ENCODE measurements at regions not wholly inside any gene's neighbourhood (a gene's known extent, or its start where the extent isn't known, plus 50 kb on each side); places are given as distances from the start of the nearest gene placed in this dataset.

GRCh38 chr2:65820454-65820853, 388.1 kb upstream of the SPRED2 start:
- no peak for DNase-seq

DNA sequence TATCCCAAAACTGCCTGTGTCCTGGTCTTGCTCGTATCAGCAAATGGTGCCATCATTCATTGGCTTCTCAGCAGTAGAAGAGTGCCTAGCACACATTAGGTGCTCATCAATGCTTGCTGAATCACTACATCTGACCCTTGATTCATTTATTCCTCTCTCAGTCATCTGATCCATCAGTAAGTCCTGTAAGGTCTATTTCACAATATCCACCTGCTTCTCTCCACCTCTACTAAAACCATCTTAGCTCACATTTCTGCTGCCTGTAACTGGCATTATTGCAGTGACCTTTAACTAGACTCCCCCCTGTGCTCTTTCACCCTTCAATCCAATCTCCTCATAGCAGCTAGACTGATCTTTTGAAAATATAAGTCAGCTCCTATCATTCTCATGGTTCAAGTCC, 387.6 kb upstream of the SPRED2 start:
- no peak for DNase-seq

GRCh38 chr2:65818873-65819451, 386.6 kb upstream of the SPRED2 start:
- DNase-seq = peak; percentile 56

- DNase-seq = no peak
Observed at GRCh38 chr2:65813631-65814173, 381.3 kb upstream of the SPRED2 start.

GRCh38 chr2:65812887-65813286, 380.5 kb upstream of the SPRED2 start:
- no peak for DNase-seq

DNA sequence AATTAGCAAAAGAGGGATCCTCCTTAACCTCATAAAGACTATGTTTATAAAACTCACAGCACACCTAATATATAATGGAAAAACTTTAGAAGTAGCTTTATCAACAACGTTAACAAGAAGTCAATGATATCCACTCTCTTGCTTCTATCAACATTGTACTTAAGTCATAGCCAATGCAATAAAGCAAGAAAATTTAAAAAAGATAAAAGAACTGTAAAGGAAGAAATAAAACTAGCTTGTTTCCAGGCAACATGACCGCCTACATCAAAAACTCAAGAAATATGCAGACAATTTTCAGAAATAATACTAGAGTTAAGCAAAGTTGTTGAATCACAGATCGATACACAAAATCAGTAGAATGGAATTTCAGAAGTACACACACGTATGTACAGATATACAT, 375.5 kb upstream of the SPRED2 start:
- no peak for DNase-seq

DNA sequence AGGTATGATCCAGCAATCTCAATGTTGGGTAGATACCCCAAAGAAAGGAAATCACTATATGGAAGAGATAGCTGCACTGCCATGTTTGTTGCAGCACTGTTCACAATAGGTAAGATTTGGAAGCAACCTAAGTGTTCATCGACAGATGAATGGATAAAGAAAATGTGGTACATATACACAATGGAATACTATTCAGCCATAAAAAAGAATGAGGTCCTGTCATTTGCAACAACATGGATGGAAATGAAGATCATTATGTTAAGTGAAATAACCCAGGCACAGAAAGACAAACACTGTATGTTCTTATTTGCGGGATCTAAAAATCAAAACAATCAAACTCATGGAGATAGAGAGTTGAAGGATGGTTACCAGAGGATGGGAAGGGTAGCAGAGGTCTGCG, 372.4 kb upstream of the SPRED2 start:
- DNase-seq = no peak

GRCh38 chr2:65802298-65802942, 370.0 kb upstream of the SPRED2 start:
- no peak for DNase-seq

GRCh38 chr2:65800998-65801397, 368.6 kb upstream of the SPRED2 start:
- DNase-seq = no peak

GRCh38 chr2:65799141-65799854, 366.9 kb upstream of the SPRED2 start:
- DNase-seq = no peak

DNA sequence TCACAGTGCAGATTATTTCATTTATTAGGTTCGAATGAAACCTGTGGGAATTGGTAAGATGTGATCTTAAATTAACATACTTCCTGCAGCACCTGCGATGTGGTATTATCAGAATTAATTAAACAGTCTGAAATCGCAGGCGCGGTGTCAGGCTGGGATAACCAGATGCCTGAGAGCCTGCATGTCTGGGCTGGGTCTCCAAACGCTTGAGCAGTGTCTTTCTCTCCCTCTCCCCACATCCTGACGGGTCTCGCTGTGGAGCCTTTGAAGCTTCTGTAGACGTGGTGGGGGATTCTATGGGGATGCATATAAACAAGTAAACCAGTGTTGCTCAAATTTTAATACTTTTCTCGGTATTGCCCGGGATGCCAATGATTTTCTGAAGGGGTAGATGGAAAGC, 366.2 kb upstream of the SPRED2 start:
- no peak for DNase-seq

DNA sequence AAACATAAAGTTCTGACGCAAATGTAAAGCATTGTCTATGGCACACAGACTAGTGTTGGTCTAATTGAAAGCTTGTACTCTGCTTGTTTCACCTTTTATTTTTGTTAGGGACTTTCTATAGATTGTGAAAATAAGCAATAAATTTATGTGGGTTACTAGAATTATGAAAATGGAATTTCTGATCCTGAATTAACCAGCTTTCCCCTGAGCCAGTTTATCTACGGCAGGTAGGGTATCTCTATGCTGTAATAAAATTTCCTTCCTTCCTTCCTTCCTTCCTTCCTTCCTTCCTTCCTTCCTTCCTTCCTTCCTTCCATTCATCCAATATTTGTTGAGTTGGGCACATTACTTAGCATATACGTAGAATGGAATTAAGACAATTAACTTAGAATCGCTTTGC, 362.6 kb upstream of the SPRED2 start:
- DNase-seq = no peak

- DNase-seq = no peak
Observed at GRCh38 chr2:65791404-65791975, 359.1 kb upstream of the SPRED2 start.

DNA sequence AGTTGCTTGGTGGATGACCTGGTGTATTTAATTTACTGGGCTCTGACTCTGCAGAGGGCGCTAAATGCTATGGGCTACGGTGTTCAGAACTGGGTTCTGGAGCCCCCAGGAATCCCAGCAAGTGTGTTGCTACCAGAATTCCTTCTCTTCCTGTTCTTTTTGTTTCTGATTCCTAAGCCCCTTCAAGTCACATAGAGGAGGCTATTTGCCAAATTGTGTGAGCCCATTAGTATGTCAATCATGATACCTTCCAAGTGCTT, 358.2 kb upstream of the SPRED2 start:
- DNase-seq = no peak

DNA sequence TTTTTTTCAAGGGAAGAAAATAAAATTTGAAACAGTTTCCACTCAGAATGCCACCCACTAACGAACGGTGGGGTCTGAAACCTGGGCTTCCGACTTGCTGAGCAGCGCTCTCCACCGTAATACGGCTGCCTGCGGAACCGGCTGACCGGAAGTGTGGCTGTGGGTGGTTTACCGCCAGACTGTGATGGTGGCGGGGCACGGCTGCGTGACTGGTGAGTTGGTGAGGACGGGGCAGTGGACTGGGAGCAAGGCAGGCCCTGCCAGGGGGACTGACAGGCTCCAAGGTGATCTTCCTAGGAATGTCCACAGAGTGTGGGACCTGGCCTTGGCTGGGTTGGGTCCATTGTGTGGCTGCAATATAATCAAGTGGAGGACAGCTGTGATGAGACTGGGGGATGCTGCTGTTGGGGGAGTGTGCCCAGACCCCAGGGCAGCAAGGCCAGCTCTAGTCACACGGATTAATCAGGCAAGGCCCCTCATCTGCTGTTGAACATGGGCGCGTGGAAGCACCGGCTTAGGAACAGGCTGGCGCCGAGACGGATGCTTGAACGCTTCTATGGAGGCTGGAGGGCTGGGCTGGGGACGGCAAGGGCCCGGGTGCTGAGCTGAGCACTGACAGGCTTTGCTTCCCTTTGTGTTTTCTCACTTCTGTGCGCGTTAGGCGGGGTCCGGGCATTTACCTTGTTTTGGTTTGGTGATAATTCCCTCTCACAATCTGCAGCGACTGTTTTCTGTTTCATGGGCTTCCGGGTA, 357.7 kb upstream of the SPRED2 start:
- DNase-seq = no peak

GRCh38 chr2:65788556-65788955, 356.2 kb upstream of the SPRED2 start:
- DNase-seq = no peak

- DNase-seq = no peak
Observed at GRCh38 chr2:65786765-65787164, 354.4 kb upstream of the SPRED2 start.

DNA sequence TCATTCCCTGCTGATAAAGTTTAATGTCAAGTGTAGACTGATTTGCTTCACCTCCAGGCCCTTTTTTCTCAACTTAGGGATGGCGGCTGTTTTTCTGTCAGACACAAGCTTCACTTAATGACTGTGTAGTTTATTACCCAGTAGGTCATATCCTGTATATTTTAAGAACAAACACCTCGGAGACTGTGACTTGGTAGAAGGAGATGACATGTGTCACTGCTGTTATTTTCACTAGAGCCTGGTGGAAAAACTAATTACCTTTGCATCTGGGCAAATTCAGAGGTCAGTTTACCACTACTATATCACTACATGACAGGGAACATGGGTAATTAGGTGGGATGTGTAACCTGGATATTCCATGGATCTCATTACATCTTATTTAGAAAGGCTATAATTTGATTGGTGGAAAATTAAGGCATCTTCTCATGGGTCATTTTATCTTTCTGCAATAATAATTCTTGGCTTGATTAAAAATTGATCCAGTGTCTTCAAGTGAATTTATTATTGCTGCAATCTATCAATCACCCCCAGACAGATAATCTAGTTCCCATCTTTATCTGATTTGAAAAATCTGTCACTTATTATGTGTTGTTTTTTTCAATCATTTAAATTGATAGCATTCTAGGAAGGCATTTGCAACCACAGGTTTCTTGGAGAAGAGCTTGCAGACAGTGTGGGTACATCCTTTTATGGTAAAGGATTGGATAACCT, 353.8 kb upstream of the SPRED2 start:
- no peak for DNase-seq

- no peak for DNase-seq
Observed at GRCh38 chr2:65782996-65783650, 350.7 kb upstream of the SPRED2 start.

- DNase-seq = no peak
Observed at GRCh38 chr2:65782186-65782585, 349.8 kb upstream of the SPRED2 start.

- DNase-seq = no peak
Observed at GRCh38 chr2:65781756-65782155, 349.4 kb upstream of the SPRED2 start.

DNA sequence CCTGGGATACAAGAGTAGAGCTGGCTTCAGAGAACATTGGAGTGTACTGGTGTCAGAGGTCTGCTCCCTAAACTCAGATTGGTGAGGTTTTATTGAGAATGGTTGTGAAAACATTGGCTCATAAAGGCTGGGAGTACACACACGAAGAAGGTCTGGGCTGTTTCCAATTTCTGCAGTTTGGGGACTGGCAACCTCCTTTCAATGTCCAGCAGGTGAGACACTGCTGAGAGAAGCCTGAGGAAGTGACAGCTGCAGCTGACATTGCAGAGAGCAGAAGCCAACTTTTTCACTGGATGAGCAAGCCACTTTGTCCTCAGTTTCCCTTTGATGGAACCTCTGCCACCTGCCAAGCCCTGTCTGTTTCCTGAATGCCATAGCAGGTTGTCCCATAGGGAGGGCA, 346.6 kb upstream of the SPRED2 start:
- no peak for DNase-seq
